MM.1S (cell line): ENCODE measurements at regions not wholly inside any gene's neighbourhood (a gene's known extent, or its start where the extent isn't known, plus 50 kb on each side); places are given as distances from the start of the nearest gene placed in this dataset.

Experiments
- CTCF ChIP-seq: fragments of 300-600 bp; sonication (generic); IDR thresholded peaks from 2 replicates; pipeline ENCODE4 v1.5.1; 2016; ENCODE audit warnings: antibody characterized with exemption, low read length, mixed read lengths
- EZH2 ChIP-seq: fragments of 300-600 bp; sonication (generic); optimal IDR thresholded peaks from 2 replicates; pipeline ENCODE3; 2017; ENCODE audit warnings: low read depth, mild to moderate bottlenecking, antibody characterized with exemption, low read length, mixed read lengths
- EZH2phosphoT487 ChIP-seq: fragments of 300-600 bp; sonication (generic); IDR thresholded peaks from 2 replicates; pipeline ENCODE4 v1.6.1; 2018; ENCODE audit warnings: antibody characterized with exemption, low read length

- TF ChIP-seq CTCF (peak; percentile 98), EZH2 (no peak), EZH2phosphoT487 (no peak)
These were observed 1588.2 kb downstream of the SI start for GRCh38 chr3:163490119-163490518.
